ENCODE measurements at regions not wholly inside any gene's neighbourhood (a gene's known extent, or its start where the extent isn't known, plus 50 kb on each side); places are given as distances from the start of the nearest gene placed in this dataset.
"Not testable (repeated sequence)": the region's sequence is repeated elsewhere in the genome, so short reads cannot be mapped to it uniquely, and the experiment has no call there.

- DNase-seq: no peak
These were observed 622.9 kb upstream of the RBFOX1 start for GRCh38 chr16:6709736-6710135.

- no peak for DNase-seq
These were observed 623.9 kb upstream of the RBFOX1 start for GRCh38 chr16:6708576-6709215.

- no peak for DNase-seq
These were observed 628.2 kb upstream of the RBFOX1 start for GRCh38 chr16:6704306-6704930.

- DNase-seq: no peak
These were observed 631.5 kb upstream of the RBFOX1 start for GRCh38 chr16:6701096-6701495.

GRCh38 chr16:6698548-6698947 lies 634.1 kb upstream of the RBFOX1 start:
- DNase-seq: no peak

GRCh38 chr16:6695666-6696065 lies 637.0 kb upstream of the RBFOX1 start:
- no peak for DNase-seq

- DNase-seq: no peak
These were observed 638.0 kb upstream of the RBFOX1 start for GRCh38 chr16:6694636-6695035.

- DNase-seq: not testable (repeated sequence)
These were observed 639.2 kb upstream of the RBFOX1 start for GRCh38 chr16:6693418-6693817.

- DNase-seq: no peak
These were observed 639.8 kb upstream of the RBFOX1 start for GRCh38 chr16:6692874-6693273.

GRCh38 chr16:6690741-6691140 lies 641.9 kb upstream of the RBFOX1 start:
- no peak for DNase-seq

GRCh38 chr16:6689643-6690042 lies 643.0 kb upstream of the RBFOX1 start:
- DNase-seq: no peak

- no peak for DNase-seq
These were observed 645.1 kb upstream of the RBFOX1 start for GRCh38 chr16:6687593-6687992.

GRCh38 chr16:6684076-6684673 lies 648.5 kb upstream of the RBFOX1 start:
- no peak for DNase-seq

GRCh38 chr16:6682142-6682811 lies 650.4 kb upstream of the RBFOX1 start:
- no peak for DNase-seq

- DNase-seq: no peak
These were observed 654.1 kb upstream of the RBFOX1 start for GRCh38 chr16:6678586-6678985.

GRCh38 chr16:6674071-6674470 lies 658.6 kb upstream of the RBFOX1 start:
- DNase-seq: no peak

- no peak for DNase-seq
These were observed 660.1 kb upstream of the RBFOX1 start for GRCh38 chr16:6672507-6672906.

GRCh38 chr16:6667393-6667792 lies 665.3 kb upstream of the RBFOX1 start:
- DNase-seq: no peak

- DNase-seq: no peak
These were observed 667.5 kb upstream of the RBFOX1 start for GRCh38 chr16:6665126-6665525.

GRCh38 chr16:6663668-6664067 lies 669.0 kb upstream of the RBFOX1 start:
- DNase-seq: no peak

- no peak for DNase-seq
These were observed 675.9 kb upstream of the RBFOX1 start for GRCh38 chr16:6656760-6657159.

- no peak for DNase-seq
These were observed 685.8 kb upstream of the RBFOX1 start for GRCh38 chr16:6646891-6647290.

GRCh38 chr16:6645768-6646568 lies 686.7 kb upstream of the RBFOX1 start:
- DNase-seq: no peak
